ENCODE measurements at regions not wholly inside any gene's neighbourhood (a gene's known extent, or its start where the extent isn't known, plus 50 kb on each side); places are given as distances from the start of the nearest gene placed in this dataset.

DNA sequence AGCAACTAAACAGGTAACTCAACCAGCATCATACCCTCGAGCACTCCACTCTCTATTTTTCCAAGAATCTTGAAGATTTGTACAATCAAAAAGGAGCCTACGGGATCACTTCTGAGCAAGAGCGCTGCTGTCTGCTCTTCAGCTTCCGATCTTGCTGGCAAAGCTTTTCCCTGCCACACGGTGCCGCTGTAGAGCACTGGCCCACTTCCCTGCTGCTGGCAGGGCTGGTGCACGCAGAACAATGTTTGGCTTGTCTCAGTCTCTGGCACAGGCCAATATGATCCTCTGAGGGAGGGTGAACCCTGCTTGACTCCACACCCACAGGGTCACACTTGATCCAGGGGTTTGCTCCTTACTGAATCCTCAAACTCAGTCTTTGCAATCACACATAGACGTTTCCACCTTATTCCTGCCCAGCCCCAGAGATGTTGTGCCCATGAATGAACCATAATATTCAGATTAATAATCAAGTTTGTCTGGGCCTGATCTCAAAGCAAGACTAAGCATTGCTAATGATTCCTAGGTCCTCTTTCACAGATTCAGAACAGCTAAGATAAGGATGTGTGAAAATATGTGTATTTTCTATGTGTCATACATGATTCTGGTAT, 536.6 kb downstream of the SOX6 start:
- Histone ChIP-seq H3K4me1 (ENCODE audit: control insufficient read depth, insufficient read depth, low read length) (no peaks in the 10 kb centered on the region), H3K4me3 (ENCODE audit: insufficient read depth, low read depth, low read length) (no peak overlapping the region), H3K9me3 (ENCODE audit: control insufficient read depth, low read length) (no peaks in the 10 kb centered on the region), H3K27me3 (ENCODE audit: control insufficient read depth, insufficient read depth, low read length, poor library complexity, severe bottlenecking) (no peaks in the 10 kb centered on the region), H3K36me3 (ENCODE audit: control insufficient read depth, insufficient read depth, low read length) (no peaks in the 10 kb centered on the region), H3K27ac (ENCODE audit: insufficient read depth, low read depth, low read length, poor library complexity, severe bottlenecking) (no peak overlapping the region)
- WGBS, 2 experiments, result 29 to 33% methylated on average over 8 of the region's 8 CpGs

DNA sequence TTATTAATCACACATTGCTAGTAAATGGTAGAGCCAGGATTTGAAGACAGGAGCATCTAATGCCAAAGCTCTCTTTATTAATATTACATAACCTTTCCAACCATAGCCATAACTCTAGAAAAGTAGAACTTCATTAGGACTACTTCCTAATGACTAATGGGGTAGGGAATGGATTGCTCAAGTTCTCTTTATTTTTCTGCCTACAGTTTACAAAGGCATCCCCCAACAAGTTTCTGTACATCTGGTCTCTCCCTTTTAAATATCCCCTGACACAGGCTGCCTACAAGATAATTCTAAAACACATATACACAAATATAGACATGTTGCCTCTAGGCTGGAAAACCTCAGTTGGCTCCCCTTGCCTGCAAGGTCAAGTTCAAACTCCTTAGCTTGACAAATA, 534.9 kb downstream of the SOX6 start:
- Histone ChIP-seq H3K36me3 (ENCODE audit: control insufficient read depth, insufficient read depth, low read length) (no peaks in the 10 kb centered on the region), H3K9me3 (ENCODE audit: control insufficient read depth, low read length) (no peaks in the 10 kb centered on the region), H3K4me1 (ENCODE audit: control insufficient read depth, insufficient read depth, low read length) (no peaks in the 10 kb centered on the region), H3K27me3 (ENCODE audit: control insufficient read depth, insufficient read depth, low read length, poor library complexity, severe bottlenecking) (no peaks in the 10 kb centered on the region), H3K4me3 (ENCODE audit: insufficient read depth, low read depth, low read length) (no peak overlapping the region), H3K27ac (ENCODE audit: insufficient read depth, low read depth, low read length, poor library complexity, severe bottlenecking) (no peak overlapping the region)

DNA sequence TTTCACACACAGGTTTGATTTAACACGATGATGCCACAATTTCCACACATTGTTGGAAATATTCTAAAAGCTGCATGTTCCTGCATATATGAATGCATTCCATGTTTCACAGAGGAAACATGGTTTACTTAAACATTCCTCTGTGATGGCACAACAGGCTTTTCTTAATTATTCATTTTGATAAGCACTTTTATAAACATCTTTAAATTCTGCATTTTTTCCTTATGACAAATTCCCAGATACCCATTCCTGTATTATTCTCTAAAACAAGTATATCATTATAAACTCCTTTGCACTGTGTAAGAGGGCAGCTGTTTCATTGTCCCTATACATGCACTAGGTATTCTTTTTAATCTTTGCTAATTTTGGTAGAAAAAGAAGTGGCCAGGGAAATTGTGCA, 532.3 kb downstream of the SOX6 start:
- H3K36me3 ChIP-seq (ENCODE audit: control insufficient read depth, insufficient read depth, low read length), result no peaks in the 10 kb centered on the region
- H3K27me3 ChIP-seq (ENCODE audit: control insufficient read depth, insufficient read depth, low read length, poor library complexity, severe bottlenecking), result no peaks in the 10 kb centered on the region
- 90 to 97% methylated on average over 1 of the region's 1 CpG for WGBS, 2 experiments
- no peak overlapping the region for H3K4me3 ChIP-seq (ENCODE audit: insufficient read depth, low read depth, low read length)
- H3K4me1 ChIP-seq (ENCODE audit: control insufficient read depth, insufficient read depth, low read length), result no peaks in the 10 kb centered on the region
- H3K27ac ChIP-seq (ENCODE audit: insufficient read depth, low read depth, low read length, poor library complexity, severe bottlenecking), result no peak overlapping the region
- no peaks in the 10 kb centered on the region for H3K9me3 ChIP-seq (ENCODE audit: control insufficient read depth, low read length)

DNA sequence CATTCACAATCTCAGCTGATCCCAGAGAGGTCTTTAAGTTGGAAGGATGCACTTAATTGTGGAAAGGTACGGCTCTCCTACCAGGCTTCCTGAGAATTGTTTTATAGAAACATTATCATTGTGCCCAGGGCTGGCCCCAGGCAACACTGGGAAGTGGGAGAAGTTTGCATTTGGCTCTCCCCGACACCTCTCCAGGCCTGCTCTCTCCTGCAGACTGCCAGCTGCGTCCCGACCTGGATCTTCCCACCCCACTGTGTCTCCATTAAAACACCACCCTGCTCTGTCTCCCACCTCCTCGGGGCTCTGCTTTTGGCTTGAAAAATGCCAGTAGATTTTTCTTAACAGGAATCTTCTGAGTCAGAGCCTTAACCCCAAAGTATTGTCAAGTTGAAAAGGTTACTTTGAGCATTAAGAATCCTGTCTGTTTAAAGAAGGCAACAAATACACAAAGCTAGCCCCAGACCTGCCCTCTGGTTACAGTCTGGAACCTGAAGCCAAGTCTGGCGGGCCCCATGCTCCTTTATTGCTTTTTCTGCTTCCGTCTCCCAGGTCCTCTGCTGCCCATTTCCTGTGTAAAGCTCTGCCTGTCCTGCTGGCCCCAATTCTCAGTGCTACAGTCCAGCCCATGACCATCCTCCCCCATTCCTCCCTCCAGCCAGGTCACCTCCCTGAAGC, 530.2 kb downstream of the SOX6 start:
- WGBS, 2 experiments, result 80 to 82% methylated on average over 7 of the region's 7 CpGs
- Histone ChIP-seq H3K36me3 (ENCODE audit: control insufficient read depth, insufficient read depth, low read length) (no peaks in the 10 kb centered on the region), H3K9me3 (ENCODE audit: control insufficient read depth, low read length) (no peaks in the 10 kb centered on the region), H3K4me1 (ENCODE audit: control insufficient read depth, insufficient read depth, low read length) (no peaks in the 10 kb centered on the region), H3K27ac (ENCODE audit: insufficient read depth, low read depth, low read length, poor library complexity, severe bottlenecking) (no peak overlapping the region), H3K4me3 (ENCODE audit: insufficient read depth, low read depth, low read length) (no peak overlapping the region), H3K27me3 (ENCODE audit: control insufficient read depth, insufficient read depth, low read length, poor library complexity, severe bottlenecking) (no peaks in the 10 kb centered on the region)

DNA sequence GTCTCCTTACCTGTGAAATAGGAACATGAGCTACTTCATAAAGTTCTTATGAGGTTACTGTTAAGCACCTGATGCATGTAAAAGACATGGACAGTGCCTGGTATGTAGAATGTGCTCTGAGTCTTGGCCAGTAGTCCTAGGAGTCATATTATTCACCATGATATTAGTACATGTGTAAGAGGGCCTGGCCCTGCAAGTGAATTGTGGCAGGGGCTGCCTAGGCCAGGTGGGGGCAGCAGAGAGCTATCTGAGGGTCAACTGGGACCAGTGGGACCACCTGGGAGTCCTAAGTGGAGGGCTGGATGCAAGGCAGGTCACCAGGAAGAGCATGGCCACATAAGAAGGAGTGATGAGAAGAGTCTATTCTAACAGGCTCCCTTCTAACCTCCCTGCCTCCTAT, 529.5 kb downstream of the SOX6 start:
- H3K9me3 ChIP-seq (ENCODE audit: control insufficient read depth, low read length), result no peaks in the 10 kb centered on the region
- H3K36me3 ChIP-seq (ENCODE audit: control insufficient read depth, insufficient read depth, low read length), result no peaks in the 10 kb centered on the region
- H3K27me3 ChIP-seq (ENCODE audit: control insufficient read depth, insufficient read depth, low read length, poor library complexity, severe bottlenecking), result no peaks in the 10 kb centered on the region
- H3K4me1 ChIP-seq (ENCODE audit: control insufficient read depth, insufficient read depth, low read length), result no peaks in the 10 kb centered on the region
- H3K4me3 ChIP-seq (ENCODE audit: insufficient read depth, low read depth, low read length), result no peak overlapping the region
- no peak overlapping the region for H3K27ac ChIP-seq (ENCODE audit: insufficient read depth, low read depth, low read length, poor library complexity, severe bottlenecking)

DNA sequence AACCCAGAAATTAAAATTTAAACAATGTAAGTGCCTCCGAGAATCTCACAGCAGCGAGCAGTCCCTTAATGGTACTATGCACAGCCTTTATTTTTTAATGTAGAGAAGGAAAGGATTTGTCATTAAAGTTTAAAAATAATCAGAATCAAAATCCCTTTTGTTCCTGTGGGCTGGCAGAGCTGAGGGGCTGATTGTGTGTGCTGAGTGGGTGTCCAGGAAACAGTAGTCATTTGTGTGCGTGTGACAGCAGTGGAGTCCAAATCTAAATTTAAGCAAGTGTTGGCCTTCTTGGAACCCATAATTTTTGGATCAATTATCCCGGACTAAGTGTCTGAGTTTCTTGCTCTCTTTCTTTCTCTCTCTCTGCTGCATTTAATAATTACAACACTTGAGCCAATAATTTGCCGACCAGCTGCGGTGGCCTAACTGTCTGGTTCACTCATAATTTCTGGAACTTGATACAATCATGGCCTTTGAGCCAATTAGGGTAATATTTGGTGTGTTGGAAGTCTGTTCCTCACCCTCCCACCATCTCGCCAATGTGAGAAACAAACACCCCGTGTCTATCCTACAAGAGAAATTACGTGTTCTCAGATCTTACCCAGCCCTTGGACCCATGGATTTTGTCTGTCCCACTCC, 528.0 kb downstream of the SOX6 start:
- 95 to 97% methylated on average over 7 to 9 of the region's 9 CpGs for WGBS, 2 experiments
- H3K36me3 ChIP-seq (ENCODE audit: control insufficient read depth, insufficient read depth, low read length), result no peaks in the 10 kb centered on the region
- no peaks in the 10 kb centered on the region for H3K27me3 ChIP-seq (ENCODE audit: control insufficient read depth, insufficient read depth, low read length, poor library complexity, severe bottlenecking)
- no peak overlapping the region for H3K4me3 ChIP-seq (ENCODE audit: insufficient read depth, low read depth, low read length)
- H3K9me3 ChIP-seq (ENCODE audit: control insufficient read depth, low read length), result no peaks in the 10 kb centered on the region
- H3K4me1 ChIP-seq (ENCODE audit: control insufficient read depth, insufficient read depth, low read length), result no peaks in the 10 kb centered on the region
- no peak overlapping the region for H3K27ac ChIP-seq (ENCODE audit: insufficient read depth, low read depth, low read length, poor library complexity, severe bottlenecking)

DNA sequence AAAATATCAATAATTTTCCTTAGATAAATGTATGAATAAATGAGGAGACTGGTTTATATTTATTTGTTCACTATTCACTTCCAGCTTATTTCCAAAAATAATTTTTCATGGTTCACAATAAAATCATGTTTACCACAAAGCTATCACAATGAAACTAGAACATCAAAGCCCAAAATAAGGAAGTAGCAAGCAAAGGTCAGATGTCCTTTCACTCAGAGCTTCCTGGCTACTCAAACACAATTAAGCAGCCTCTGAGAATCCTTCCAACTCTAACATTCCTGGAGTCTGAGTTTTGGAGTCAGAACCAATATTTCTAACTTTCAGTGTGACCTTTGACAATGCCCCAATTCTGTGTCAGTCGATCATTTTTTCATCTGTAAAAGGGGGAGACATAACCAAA, 527.0 kb downstream of the SOX6 start:
- Histone ChIP-seq H3K4me3 (ENCODE audit: insufficient read depth, low read depth, low read length) (no peak overlapping the region), H3K9me3 (ENCODE audit: control insufficient read depth, low read length) (no peaks in the 10 kb centered on the region), H3K36me3 (ENCODE audit: control insufficient read depth, insufficient read depth, low read length) (no peaks in the 10 kb centered on the region), H3K27me3 (ENCODE audit: control insufficient read depth, insufficient read depth, low read length, poor library complexity, severe bottlenecking) (no peaks in the 10 kb centered on the region), H3K4me1 (ENCODE audit: control insufficient read depth, insufficient read depth, low read length) (no peaks in the 10 kb centered on the region), H3K27ac (ENCODE audit: insufficient read depth, low read depth, low read length, poor library complexity, severe bottlenecking) (no peak overlapping the region)
- WGBS, 2 experiments, result 90 to 92% methylated on average over 1 of the region's 1 CpG

DNA sequence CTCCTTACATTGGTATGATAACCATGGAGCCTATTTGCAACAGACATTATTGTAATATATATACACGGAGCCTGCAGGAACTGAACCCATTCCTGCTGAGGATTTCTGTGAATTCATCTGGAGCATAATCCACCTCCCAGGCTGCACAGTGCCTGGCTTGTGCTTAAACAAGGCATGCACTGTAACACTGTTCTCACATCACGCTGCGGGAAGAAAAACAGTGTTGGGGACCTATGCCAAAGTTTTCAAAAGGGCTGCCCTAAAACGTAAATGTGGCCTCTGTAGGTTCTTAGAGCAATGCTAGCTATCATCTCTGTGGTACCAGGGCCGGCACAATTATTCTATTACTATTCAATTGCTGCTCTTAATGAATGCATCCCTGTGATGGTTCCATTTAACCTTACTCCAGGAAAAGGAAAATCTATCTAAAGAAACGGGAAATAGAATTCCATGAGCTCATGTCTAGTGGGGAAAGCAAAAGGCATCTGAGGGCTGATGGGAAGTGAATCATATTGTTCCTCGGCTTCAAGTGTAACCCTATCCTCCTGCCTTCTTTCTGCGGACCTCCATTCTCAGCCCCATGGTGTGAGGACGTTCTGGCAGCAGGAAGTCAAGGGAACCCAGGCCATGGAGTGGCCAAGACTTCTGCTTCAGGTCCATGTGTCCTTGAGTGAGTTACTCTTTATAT, 525.5 kb downstream of the SOX6 start:
- H3K4me1 ChIP-seq (ENCODE audit: control insufficient read depth, insufficient read depth, low read length), result no peaks in the 10 kb centered on the region
- H3K27ac ChIP-seq (ENCODE audit: insufficient read depth, low read depth, low read length, poor library complexity, severe bottlenecking), result no peak overlapping the region
- H3K4me3 ChIP-seq (ENCODE audit: insufficient read depth, low read depth, low read length), result no peak overlapping the region
- no peaks in the 10 kb centered on the region for H3K9me3 ChIP-seq (ENCODE audit: control insufficient read depth, low read length)
- H3K27me3 ChIP-seq (ENCODE audit: control insufficient read depth, insufficient read depth, low read length, poor library complexity, severe bottlenecking), result no peaks in the 10 kb centered on the region
- WGBS, 2 experiments, result 91 to 93% methylated on average over 9 of the region's 9 CpGs
- no peaks in the 10 kb centered on the region for H3K36me3 ChIP-seq (ENCODE audit: control insufficient read depth, insufficient read depth, low read length)

DNA sequence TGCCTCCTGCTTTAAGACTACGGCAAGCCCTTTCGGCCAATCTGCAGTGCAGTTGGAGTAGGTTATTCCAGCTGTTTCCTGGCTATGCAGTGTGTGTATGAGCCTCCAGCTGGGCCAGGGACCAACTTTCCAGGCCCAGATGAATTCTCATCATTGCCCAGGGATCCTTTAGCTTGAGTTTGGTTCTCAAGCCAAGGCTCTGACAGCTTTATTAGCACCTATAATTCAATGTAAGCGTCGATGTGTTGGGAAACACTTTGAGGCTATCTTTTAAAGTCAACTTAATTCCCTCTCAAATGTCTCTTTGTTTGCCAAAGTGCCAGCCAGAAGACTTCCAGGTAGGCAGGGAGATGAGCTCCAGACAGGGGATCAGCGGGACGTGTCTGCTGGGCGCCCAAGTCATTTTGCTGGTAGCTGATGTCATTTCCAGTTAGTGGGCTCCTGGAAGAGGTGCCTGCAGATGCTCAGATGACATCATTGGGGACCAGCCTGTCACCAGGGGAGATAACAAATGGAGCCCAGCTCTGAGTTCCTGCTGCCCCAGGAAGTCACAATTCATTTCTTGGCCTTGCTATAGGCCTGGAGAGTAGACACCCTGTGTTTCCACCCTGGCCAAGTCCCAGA, 520.4 kb downstream of the SOX6 start:
- H3K27ac ChIP-seq (ENCODE audit: insufficient read depth, low read depth, low read length, poor library complexity, severe bottlenecking), result no peak overlapping the region
- H3K4me1 ChIP-seq (ENCODE audit: control insufficient read depth, insufficient read depth, low read length), result peaks cover 10% of the 10 kb centered on the region
- no peak overlapping the region for H3K4me3 ChIP-seq (ENCODE audit: insufficient read depth, low read depth, low read length)
- WGBS, 2 experiments, result 95 to 96% methylated on average over 7 of the region's 7 CpGs
- H3K9me3 ChIP-seq (ENCODE audit: control insufficient read depth, low read length), result no peaks in the 10 kb centered on the region
- H3K36me3 ChIP-seq (ENCODE audit: control insufficient read depth, insufficient read depth, low read length), result no peaks in the 10 kb centered on the region
- H3K27me3 ChIP-seq (ENCODE audit: control insufficient read depth, insufficient read depth, low read length, poor library complexity, severe bottlenecking), result no peaks in the 10 kb centered on the region

DNA sequence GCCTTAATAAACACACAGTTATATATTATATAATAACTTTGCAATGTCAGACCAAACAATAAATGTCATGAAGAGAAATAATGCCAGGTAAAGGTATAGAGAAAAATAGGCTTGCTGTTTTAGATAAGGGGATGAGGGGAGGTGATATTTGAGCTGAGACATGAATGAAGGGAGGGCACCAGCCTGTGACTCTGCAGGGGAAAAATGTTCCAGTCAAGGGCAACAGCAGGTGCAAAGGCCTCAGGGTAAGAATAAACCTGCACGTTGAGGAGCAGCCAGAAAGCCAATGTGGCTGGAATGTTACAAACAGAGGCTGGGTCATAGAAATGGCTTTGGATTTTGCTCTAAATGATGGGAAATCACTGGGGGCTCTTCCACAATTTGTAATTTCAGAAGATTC, 519.6 kb downstream of the SOX6 start:
- WGBS, 2 experiments, result 89 to 92% methylated on average over 1 of the region's 1 CpG
- Histone ChIP-seq H3K4me1 (ENCODE audit: control insufficient read depth, insufficient read depth, low read length) (peaks cover 10% of the 10 kb centered on the region), H3K4me3 (ENCODE audit: insufficient read depth, low read depth, low read length) (no peak overlapping the region), H3K9me3 (ENCODE audit: control insufficient read depth, low read length) (no peaks in the 10 kb centered on the region), H3K27ac (ENCODE audit: insufficient read depth, low read depth, low read length, poor library complexity, severe bottlenecking) (no peak overlapping the region), H3K36me3 (ENCODE audit: control insufficient read depth, insufficient read depth, low read length) (no peaks in the 10 kb centered on the region), H3K27me3 (ENCODE audit: control insufficient read depth, insufficient read depth, low read length, poor library complexity, severe bottlenecking) (no peaks in the 10 kb centered on the region)

Data from ectodermal cell (in vitro differentiated cells).